ENCODE measurements at regions not wholly inside any gene's neighbourhood (a gene's known extent, or its start where the extent isn't known, plus 50 kb on each side); places are given as distances from the start of the nearest gene placed in this dataset.

GRCh38 chr2:239553376-239554000 lies 152.7 kb upstream of the HDAC4 start:
- POLR2A ChIA-PET = no interaction called here
- no peak for TF ChIP-seq CTCF (IDR thresholded peaks at IDR 0.05; ENCODE audit: control extremely low read depth, extremely low read depth, low read depth, missing control alignments)
- CTCF ChIA-PET = no interaction called here
- no peak for DNase-seq (ENCODE audit: extremely low spot score)

- DNase-seq (ENCODE audit: extremely low spot score) = no peak
- TF ChIP-seq CTCF (IDR thresholded peaks at IDR 0.05; ENCODE audit: control extremely low read depth, extremely low read depth, low read depth, missing control alignments) = no peak
- CTCF ChIA-PET = interaction anchor here (1.2 kb wide), 1 partner anchor 45 kb away, joined by 3 read pairs; no protein-coding TSS in a partner anchor
- POLR2A ChIA-PET = no interaction called here
These were observed 151.6 kb upstream of the HDAC4 start for GRCh38 chr2:239552213-239552926.

- POLR2A ChIA-PET = no interaction called here
- TF ChIP-seq CTCF (IDR thresholded peaks at IDR 0.05; ENCODE audit: control extremely low read depth, extremely low read depth, low read depth, missing control alignments) = no peak
- CTCF ChIA-PET = no interaction called here
- DNase-seq (ENCODE audit: extremely low spot score) = no peak
These were observed 150.4 kb upstream of the HDAC4 start for GRCh38 chr2:239551206-239551605.

GRCh38 chr2:239550357-239550756 lies 149.5 kb upstream of the HDAC4 start:
- CTCF ChIA-PET = no interaction called here
- TF ChIP-seq CTCF (IDR thresholded peaks at IDR 0.05; ENCODE audit: control extremely low read depth, extremely low read depth, low read depth, missing control alignments) = no peak
- POLR2A ChIA-PET = no interaction called here
- no peak for DNase-seq (ENCODE audit: extremely low spot score)

GRCh38 chr2:239549711-239550255 lies 149.0 kb upstream of the HDAC4 start:
- ChIA-PET POLR2A (no interaction called here), CTCF (no interaction called here)
- TF ChIP-seq CTCF (IDR thresholded peaks at IDR 0.05; ENCODE audit: control extremely low read depth, extremely low read depth, low read depth, missing control alignments) = no peak
- no peak for DNase-seq (ENCODE audit: extremely low spot score)

GRCh38 chr2:239548965-239549595 lies 148.3 kb upstream of the HDAC4 start:
- ChIA-PET CTCF (no interaction called here), POLR2A (no interaction called here)
- TF ChIP-seq CTCF (IDR thresholded peaks at IDR 0.05; ENCODE audit: control extremely low read depth, extremely low read depth, low read depth, missing control alignments) = no peak
- DNase-seq (ENCODE audit: extremely low spot score) = no peak

Data from GM10248 (cell line).